ENCODE measurements at regions not wholly inside any gene's neighbourhood (a gene's known extent, or its start where the extent isn't known, plus 50 kb on each side); places are given as distances from the start of the nearest gene placed in this dataset.
"Not testable (repeated sequence)": the region's sequence is repeated elsewhere in the genome, so short reads cannot be mapped to it uniquely, and the experiment has no call there.

DNA sequence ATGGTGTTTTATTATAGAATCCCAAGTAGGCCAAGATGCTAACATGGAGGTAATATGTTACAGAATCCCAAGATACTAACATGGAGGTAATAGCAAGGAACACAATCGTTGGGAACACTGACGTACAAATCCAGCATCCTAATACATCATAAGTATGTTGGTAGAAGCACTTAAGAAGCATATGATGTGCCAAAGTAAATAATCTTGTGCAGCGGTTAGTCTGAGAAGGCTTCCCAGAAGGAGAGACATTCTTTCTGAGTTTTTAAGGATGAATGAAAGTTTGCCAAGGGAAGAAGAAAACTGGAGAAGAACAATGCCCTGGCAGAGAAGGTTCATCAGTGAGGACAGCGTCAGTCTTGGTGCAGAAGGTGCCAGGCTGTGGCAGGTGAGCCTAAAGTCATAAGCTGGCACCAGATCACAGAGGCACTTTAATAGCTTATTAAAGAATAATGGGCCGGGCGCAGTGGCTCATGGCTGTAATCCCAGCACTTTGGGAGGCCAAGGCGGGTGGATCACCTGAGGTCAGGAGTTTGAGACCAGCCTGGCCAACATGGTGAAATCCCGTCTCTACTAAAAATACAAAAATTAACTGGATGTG lies 294.5 kb upstream of the PIK3R1 start:
- no peaks in the 10 kb centered on the region for H3K9me3 ChIP-seq (ENCODE audit: control insufficient read depth in 2 of 3, insufficient read depth in 1 of 3, low read length in 3 of 3)
- no peak for TF ChIP-seq CTCF (IDR thresholded peaks at IDR 0.05; ENCODE audit: borderline replicate concordance, extremely low read depth, insufficient read depth)
- H3K27me3 ChIP-seq (ENCODE audit: control insufficient read depth, insufficient read depth, low read length), result no peaks in the 10 kb centered on the region
- intact Hi-C loops (cut with DNase I), result no loop called here
- DNase-seq (no peak), FAIRE-seq (no peak)
- no peak overlapping the region for H3K4me3 ChIP-seq (ENCODE audit: low read length in 3 of 3)
- no peaks in the 10 kb centered on the region for H3K36me3 ChIP-seq (ENCODE audit: control insufficient read depth in 2 of 3, insufficient read depth in 3 of 3, low read length in 3 of 3)
- no peak overlapping the region for H3K9ac ChIP-seq (ENCODE audit: low read length in 3 of 3)
- no peaks in the 10 kb centered on the region for H3K4me1 ChIP-seq (ENCODE audit: control insufficient read depth in 2 of 3, insufficient read depth in 2 of 3, low read depth in 1 of 3, low read length in 3 of 3)
- no peak overlapping the region for H3K27ac ChIP-seq (ENCODE audit: low read depth in 2 of 2, low read length in 2 of 2)

- intact Hi-C loops (cut with DNase I); H3K27me3 ChIP-seq (ENCODE audit: control insufficient read depth, insufficient read depth, low read length); DNase-seq; H3K36me3 ChIP-seq (ENCODE audit: control insufficient read depth in 2 of 3, insufficient read depth in 3 of 3, low read length in 3 of 3); H3K4me3 ChIP-seq (ENCODE audit: low read length in 3 of 3); H3K27ac ChIP-seq (ENCODE audit: low read depth in 2 of 2, low read length in 2 of 2); FAIRE-seq; H3K9ac ChIP-seq (ENCODE audit: low read length in 3 of 3); H3K4me1 ChIP-seq (ENCODE audit: control insufficient read depth in 2 of 3, insufficient read depth in 2 of 3, low read depth in 1 of 3, low read length in 3 of 3); H3K9me3 ChIP-seq (ENCODE audit: control insufficient read depth in 2 of 3, insufficient read depth in 1 of 3, low read length in 3 of 3): not testable (repeated sequence)
Observed at GRCh38 chr5:67919532-67919931, 296.0 kb upstream of the PIK3R1 start.

GRCh38 chr5:67917561-67917960 lies 298.0 kb upstream of the PIK3R1 start:
- Histone ChIP-seq H3K27me3 (ENCODE audit: control insufficient read depth, insufficient read depth, low read length) (no peaks in the 10 kb centered on the region), H3K9ac (ENCODE audit: low read length in 3 of 3) (no peak overlapping the region), H3K4me3 (ENCODE audit: low read length in 3 of 3) (no peak overlapping the region), H3K4me1 (ENCODE audit: control insufficient read depth in 2 of 3, insufficient read depth in 2 of 3, low read depth in 1 of 3, low read length in 3 of 3) (no peaks in the 10 kb centered on the region), H3K9me3 (ENCODE audit: control insufficient read depth in 2 of 3, insufficient read depth in 1 of 3, low read length in 3 of 3) (no peaks in the 10 kb centered on the region), H3K27ac (ENCODE audit: low read depth in 2 of 2, low read length in 2 of 2) (no peak overlapping the region), H3K36me3 (ENCODE audit: control insufficient read depth in 2 of 3, insufficient read depth in 3 of 3, low read length in 3 of 3) (no peaks in the 10 kb centered on the region)
- no peak for TF ChIP-seq CTCF (IDR thresholded peaks at IDR 0.05; ENCODE audit: borderline replicate concordance, extremely low read depth, insufficient read depth)
- intact Hi-C loops (cut with DNase I), result no loop called here
- FAIRE-seq (no peak), DNase-seq (no peak)

DNA sequence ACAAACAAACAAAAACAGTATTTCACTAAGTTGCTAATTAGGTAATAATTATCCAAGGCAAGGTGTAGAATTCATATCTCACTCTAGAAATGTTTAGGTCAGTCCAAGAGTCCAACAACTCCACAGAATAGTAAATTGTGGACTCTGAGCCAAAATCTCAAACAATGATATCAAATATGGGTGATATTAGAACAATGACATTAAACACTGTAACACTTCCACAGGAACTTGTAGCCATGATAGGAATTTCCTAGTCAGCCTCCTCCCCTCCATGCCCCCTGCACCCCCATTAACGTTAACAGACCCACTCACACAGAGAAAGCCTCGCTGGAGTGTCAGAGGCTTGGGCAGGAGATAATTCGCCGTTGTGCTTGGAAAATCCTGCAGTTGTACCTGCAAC lies 305.0 kb upstream of the PIK3R1 start:
- DNase-seq (no peak), FAIRE-seq (no peak)
- Histone ChIP-seq H3K27ac (ENCODE audit: low read depth in 2 of 2, low read length in 2 of 2) (no peak overlapping the region), H3K36me3 (ENCODE audit: control insufficient read depth in 2 of 3, insufficient read depth in 3 of 3, low read length in 3 of 3) (no peaks in the 10 kb centered on the region), H3K9me3 (ENCODE audit: control insufficient read depth in 2 of 3, insufficient read depth in 1 of 3, low read length in 3 of 3) (no peaks in the 10 kb centered on the region), H3K4me1 (ENCODE audit: control insufficient read depth in 2 of 3, insufficient read depth in 2 of 3, low read depth in 1 of 3, low read length in 3 of 3) (no peaks in the 10 kb centered on the region), H3K4me3 (ENCODE audit: low read length in 3 of 3) (no peak overlapping the region), H3K27me3 (ENCODE audit: control insufficient read depth, insufficient read depth, low read length) (no peaks in the 10 kb centered on the region), H3K9ac (ENCODE audit: low read length in 3 of 3) (no peak overlapping the region)
- TF ChIP-seq CTCF (IDR thresholded peaks at IDR 0.05; ENCODE audit: borderline replicate concordance, extremely low read depth, insufficient read depth), result no peak
- intact Hi-C loops (cut with DNase I), result no loop called here

Data from kidney (tissue), 13 donors.